SK-N-SH (cell line): ENCODE measurements at regions not wholly inside any gene's neighbourhood (a gene's known extent, or its start where the extent isn't known, plus 50 kb on each side); places are given as distances from the start of the nearest gene placed in this dataset.

Source experiments
- CTCF ChIA-PET: fragments of 300-600, 350-600 bp; formaldehyde crosslinking; extraction: SDS; loops from one replicate; lab custom pipeline; 2021; lab: Yijun Ruan, JAX
- POLR2A ChIA-PET: fragments of 350-600 bp; sonication (Branson Sonifier 250); formaldehyde crosslinking; extraction: SDS; loops from one replicate; lab custom pipeline; 2020; ENCODE audit warnings: antibody characterized with exemption, inconsistent platforms; lab: Yijun Ruan, JAX
- DNase-seq: peaks from one replicate; pipeline ENCODE4 v3.0.0; 2012
- H2AFZ ChIP-seq: fragments of 200-600 bp; sonication (generic); 2 replicates; pipeline ENCODE4 v1.8.1; 2016; ENCODE audit warnings: antibody characterized with exemption, mild to moderate bottlenecking, low read depth
- H3F3A ChIP-seq: fragments of 200-600 bp; sonication (generic); replicated peaks from 2 replicates; pipeline ENCODE3; 2016; ENCODE audit warnings: antibody characterized with exemption, mild to moderate bottlenecking; ENCODE audit not compliant: insufficient read depth
- H3K27ac ChIP-seq, 2 experiments: fragments of 200-500 bp in 1 of 2; fragments of 200-600 bp in 1 of 2; sonication (Bioruptor generic) in 1 of 2; sonication (generic), shearing (Covaris generic) in 1 of 2; 2 replicates each; pipeline versions ENCODE4 v1.5.1 to v1.6.1; 2014 to 2016; ENCODE audit warnings: low read depth in 2 of 2, inconsistent platforms in 1 of 2, low read length in 1 of 2, mild to moderate bottlenecking in 1 of 2, mixed read lengths in 1 of 2
- H3K27me3 ChIP-seq: fragments of 200-600 bp; sonication (generic), shearing (Covaris generic); 2 replicates; pipeline ENCODE4 v1.6.1; 2016; ENCODE audit warnings: mixed run types; ENCODE audit not compliant: insufficient read depth
- H3K36me3 ChIP-seq, 2 experiments: fragments of 200-500 bp in 1 of 2; fragments of 200-600 bp in 1 of 2; sonication (Bioruptor generic) in 1 of 2; sonication (generic) in 1 of 2; replicated peaks in 1 of 2; 2 replicates each; pipeline versions ENCODE3 to v1.5.1; 2014 to 2016; ENCODE audit warnings: low read length in 1 of 2, mild to moderate bottlenecking in 1 of 2; ENCODE audit not compliant: insufficient read depth in 2 of 2, control insufficient read depth in 1 of 2
- H3K4me1 ChIP-seq, 2 experiments: fragments of 200-500 bp in 1 of 2; fragments of 200-600 bp in 1 of 2; sonication (Bioruptor generic) in 1 of 2; sonication (generic), shearing (Covaris generic) in 1 of 2; 2 replicates each; pipeline versions ENCODE4 v1.5.1 to v1.6.1; 2014 to 2016; ENCODE audit warnings: low read depth in 1 of 2, low read length in 1 of 2, mixed run types in 1 of 2; ENCODE audit not compliant: insufficient read depth in 2 of 2, control insufficient read depth in 1 of 2
- H3K4me2 ChIP-seq: fragments of 200-600 bp; sonication (generic), shearing (Covaris generic); 2 replicates; pipeline ENCODE4 v1.6.1; 2017; ENCODE audit warnings: mixed run types
- H3K4me3 ChIP-seq, 2 experiments: fragments of 200-500 bp in 1 of 2; fragments of 200-600 bp in 1 of 2; sonication (Bioruptor generic) in 1 of 2; sonication (generic), shearing (Covaris generic) in 1 of 2; 2 replicates each; pipeline versions ENCODE4 v1.5.1 to v1.8.1; 2014 to 2016; ENCODE audit warnings: low read depth in 2 of 2, inconsistent platforms in 1 of 2, low read length in 1 of 2, mild to moderate bottlenecking in 1 of 2, mixed read lengths in 1 of 2, moderate library complexity in 1 of 2
- H3K79me2 ChIP-seq: fragments of 200-600 bp; sonication (generic); 2 replicates; pipeline ENCODE4 v1.8.1; 2017; ENCODE audit warnings: mild to moderate bottlenecking; ENCODE audit not compliant: insufficient read depth
- H3K9ac ChIP-seq: fragments of 200-600 bp; sonication (generic); 2 replicates; pipeline ENCODE4 v1.6.1; 2017; ENCODE audit warnings: mixed run types
- H3K9me2 ChIP-seq: fragments of 200-600 bp; sonication (generic); 2 replicates; pipeline ENCODE4 v1.6.1; 2017; ENCODE audit warnings: mixed run types
- H3K9me3 ChIP-seq: fragments of 200-600 bp; sonication (generic); 2 replicates; pipeline ENCODE4 v1.6.1; 2017; ENCODE audit warnings: mixed run types, mild to moderate bottlenecking, moderate library complexity
- H4K20me1 ChIP-seq: fragments of 200-600 bp; sonication (generic); 2 replicates; pipeline ENCODE4 v1.6.1; 2017; ENCODE audit warnings: mild to moderate bottlenecking, mixed run types; ENCODE audit not compliant: insufficient read depth
- EP300 ChIP-seq, 2 experiments: IDR thresholded peaks; 2 replicates each; pipeline versions ENCODE4 v1.4.0 to v1.6.1; 2012; ENCODE audit warnings: borderline replicate concordance in 1 of 2, low read depth in 1 of 2, low read length in 1 of 2
- FOSL2 ChIP-seq: IDR thresholded peaks from 2 replicates; pipeline ENCODE4 v1.4.0; 2012; ENCODE audit warnings: low read depth, mild to moderate bottlenecking, moderate library complexity, borderline replicate concordance
- MEF2A ChIP-seq: IDR thresholded peaks from 2 replicates; pipeline ENCODE4 v1.4.0; 2012; ENCODE audit warnings: low read depth, borderline replicate concordance
- NFIC ChIP-seq: IDR thresholded peaks from 2 replicates; pipeline ENCODE4 v1.4.0; 2012; ENCODE audit warnings: borderline replicate concordance
- POLR2AphosphoS5 ChIP-seq: IDR thresholded peaks from 2 replicates; pipeline ENCODE4 v1.6.1; 2012; ENCODE audit warnings: low read depth, low read length
- RFX5 ChIP-seq: IDR thresholded peaks from 2 replicates; pipeline ENCODE4 v1.6.1; 2012; ENCODE audit warnings: mild to moderate bottlenecking, improper control_type of control experiment, low read length
- RXRA ChIP-seq: IDR thresholded peaks from 2 replicates; pipeline ENCODE4 v1.4.0; 2012; ENCODE audit warnings: low read depth, mild to moderate bottlenecking, borderline replicate concordance
- SMC3 ChIP-seq: IDR thresholded peaks from 2 replicates; pipeline ENCODE4 v1.6.1; 2012; ENCODE audit warnings: low read depth, low read length, improper control_type of control experiment
- TAF1 ChIP-seq: IDR thresholded peaks from 2 replicates; pipeline ENCODE4 v1.6.1; 2012; ENCODE audit warnings: low read depth, mild to moderate bottlenecking, low read length, moderate library complexity, borderline replicate concordance
- TCF12 ChIP-seq: IDR thresholded peaks from 2 replicates; pipeline ENCODE4 v1.4.0; 2012
- YY1 ChIP-seq: IDR thresholded peaks from 2 replicates; pipeline ENCODE4 v1.4.0; 2012; ENCODE audit warnings: low read depth, mild to moderate bottlenecking
- ZBTB33 ChIP-seq: IDR thresholded peaks from 2 replicates; pipeline ENCODE4 v1.4.0; 2012; ENCODE audit warnings: low read depth, borderline replicate concordance
- WGBS: methylation state at CpG from one replicate; pipeline ENCODE4 v1.1.6; 2017; ENCODE audit warnings: low lambda C conversion rate; 5-methylcytosine and 5-hydroxymethylcytosine counted together
- TF ChIP-seq, protein P1 (sequence below): IDR thresholded peaks from 2 replicates; pipeline ENCODE4 v1.4.0; 2012; ENCODE audit warnings: low read depth
- TF ChIP-seq, protein P2 (sequence below): IDR thresholded peaks from 2 replicates; pipeline ENCODE4 v1.6.1; 2012; ENCODE audit warnings: mild to moderate bottlenecking, low read depth, low read length, moderate library complexity

DNA sequence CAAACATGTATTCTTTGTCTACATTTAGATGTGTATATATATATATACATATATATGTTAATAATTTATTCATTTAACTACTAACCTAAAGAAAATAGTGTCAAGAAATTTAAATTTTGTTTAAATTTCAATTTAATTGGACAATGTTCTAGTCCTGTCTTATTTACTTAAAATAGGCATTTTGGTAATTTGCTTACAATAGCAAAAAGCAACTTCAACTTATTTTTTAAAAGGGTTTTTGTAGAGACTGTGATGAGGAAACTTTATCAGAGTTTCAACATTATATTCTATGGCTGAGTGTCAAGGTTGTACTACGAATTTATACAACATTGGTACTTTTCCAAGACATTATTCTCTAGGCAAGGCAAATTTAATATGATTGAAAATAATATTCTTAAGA is 212.0 kb upstream of the ARSJ start (continued):
- TF ChIP-seq SMC3, result no peak
- no peak for TF ChIP-seq EP300 (IDR thresholded peaks at IDR 0.05; ENCODE audit: borderline replicate concordance in 1 of 2, low read depth in 1 of 2, low read length in 1 of 2)
- TF ChIP-seq, all 33 proteins: peak for 0

DNA sequence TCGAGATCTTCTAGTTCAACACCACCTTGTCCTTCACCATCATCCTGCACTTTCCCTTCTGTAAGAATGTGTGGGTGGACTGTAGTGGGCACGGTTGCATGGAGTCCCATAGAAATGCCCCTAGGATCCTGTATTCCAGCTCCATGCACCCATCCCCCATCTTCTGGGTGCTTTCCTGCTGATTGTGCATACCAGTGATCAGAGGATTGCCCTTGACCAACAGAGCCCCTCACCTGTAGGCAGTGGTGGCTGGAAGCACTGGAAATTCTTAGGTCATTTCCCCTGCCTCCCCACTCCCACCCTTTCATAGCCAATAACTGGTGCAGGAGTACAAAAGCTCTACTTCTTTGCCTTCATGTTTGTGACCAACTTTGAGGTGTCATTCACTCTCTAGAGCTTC is 213.4 kb upstream of the ARSJ start:
- Histone ChIP-seq H3K9me2 (no peaks in the 10 kb centered on the region), H3K79me2 (no peaks in the 10 kb centered on the region), H3K4me1 (no peaks in the 10 kb centered on the region; a peak in 1 of 4 replicates)
- CTCF ChIA-PET, result no interaction called here
- WGBS, result 71% methylated on average over 2 of the region's 2 CpGs
- TF ChIP-seq, protein P1, sequence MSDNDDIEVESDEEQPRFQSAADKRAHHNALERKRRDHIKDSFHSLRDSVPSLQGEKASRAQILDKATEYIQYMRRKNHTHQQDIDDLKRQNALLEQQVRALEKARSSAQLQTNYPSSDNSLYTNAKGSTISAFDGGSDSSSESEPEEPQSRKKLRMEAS, result no peak
- TF ChIP-seq POLR2AphosphoS5 (no peak), RXRA (no peak), TAF1 (no peak), SMC3 (no peak), RFX5 (no peak), YY1 (no peak), TCF12 (no peak)
- TF ChIP-seq, protein P2, sequence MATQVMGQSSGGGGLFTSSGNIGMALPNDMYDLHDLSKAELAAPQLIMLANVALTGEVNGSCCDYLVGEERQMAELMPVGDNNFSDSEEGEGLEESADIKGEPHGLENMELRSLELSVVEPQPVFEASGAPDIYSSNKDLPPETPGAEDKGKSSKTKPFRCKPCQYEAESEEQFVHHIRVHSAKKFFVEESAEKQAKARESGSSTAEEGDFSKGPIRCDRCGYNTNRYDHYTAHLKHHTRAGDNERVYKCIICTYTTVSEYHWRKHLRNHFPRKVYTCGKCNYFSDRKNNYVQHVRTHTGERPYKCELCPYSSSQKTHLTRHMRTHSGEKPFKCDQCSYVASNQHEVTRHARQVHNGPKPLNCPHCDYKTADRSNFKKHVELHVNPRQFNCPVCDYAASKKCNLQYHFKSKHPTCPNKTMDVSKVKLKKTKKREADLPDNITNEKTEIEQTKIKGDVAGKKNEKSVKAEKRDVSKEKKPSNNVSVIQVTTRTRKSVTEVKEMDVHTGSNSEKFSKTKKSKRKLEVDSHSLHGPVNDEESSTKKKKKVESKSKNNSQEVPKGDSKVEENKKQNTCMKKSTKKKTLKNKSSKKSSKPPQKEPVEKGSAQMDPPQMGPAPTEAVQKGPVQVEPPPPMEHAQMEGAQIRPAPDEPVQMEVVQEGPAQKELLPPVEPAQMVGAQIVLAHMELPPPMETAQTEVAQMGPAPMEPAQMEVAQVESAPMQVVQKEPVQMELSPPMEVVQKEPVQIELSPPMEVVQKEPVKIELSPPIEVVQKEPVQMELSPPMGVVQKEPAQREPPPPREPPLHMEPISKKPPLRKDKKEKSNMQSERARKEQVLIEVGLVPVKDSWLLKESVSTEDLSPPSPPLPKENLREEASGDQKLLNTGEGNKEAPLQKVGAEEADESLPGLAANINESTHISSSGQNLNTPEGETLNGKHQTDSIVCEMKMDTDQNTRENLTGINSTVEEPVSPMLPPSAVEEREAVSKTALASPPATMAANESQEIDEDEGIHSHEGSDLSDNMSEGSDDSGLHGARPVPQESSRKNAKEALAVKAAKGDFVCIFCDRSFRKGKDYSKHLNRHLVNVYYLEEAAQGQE, result no peak
- TF ChIP-seq, all 33 proteins: peak for 0
- Histone ChIP-seq H3K36me3 (no peaks in the 10 kb centered on the region), H3K9me3 (no peaks in the 10 kb centered on the region), H3K27me3 (no peaks in the 10 kb centered on the region), H3K4me3 (no peak overlapping the region), H3F3A (peaks cover 5% of the 10 kb centered on the region), H3K4me2 (no peak overlapping the region), H3K27ac (no peak overlapping the region), H4K20me1 (no peaks in the 10 kb centered on the region), H2AFZ (no peak overlapping the region), H3K9ac (no peak overlapping the region)
- POLR2A ChIA-PET, result no interaction called here
- DNase-seq, result no peak

- POLR2A ChIA-PET, result no interaction called here
- H3K4me3 ChIP-seq, result no peak overlapping the region
- no peak overlapping the region for H3K4me2 ChIP-seq
- 0 out of 2 replicates have a peak, but pooled peaks cover 4% of the 10 kb centered on the region for H3K9me3 ChIP-seq
- CTCF ChIA-PET, result interaction anchor here (0.7 kb wide), 1 partner anchor 134 kb away, joined by 3 read pairs; no protein-coding TSS in a partner anchor
- H3K79me2 ChIP-seq, result no peaks in the 10 kb centered on the region
- H3K9ac ChIP-seq, result no peak overlapping the region
- no peaks in the 10 kb centered on the region for H3K36me3 ChIP-seq
- H3K9me2 ChIP-seq, result no peaks in the 10 kb centered on the region
- H3K27me3 ChIP-seq, result no peaks in the 10 kb centered on the region
- WGBS, result 74% methylated on average over 5 of the region's 5 CpGs
- H3K4me1 ChIP-seq, result no peaks in the 10 kb centered on the region; a peak in 1 of 4 replicates
- no peak overlapping the region for H2AFZ ChIP-seq
- TF ChIP-seq YY1, result no peak
- no peak for TF ChIP-seq NFIC
- no peak for TF ChIP-seq FOSL2
- no peak for TF ChIP-seq ZBTB33
- no peak for TF ChIP-seq MEF2A
- no peak overlapping the region for H3K27ac ChIP-seq
- H3F3A ChIP-seq, result peaks cover 5% of the 10 kb centered on the region
- no peak for DNase-seq
- H4K20me1 ChIP-seq, result no peaks in the 10 kb centered on the region
These were observed 214.4 kb upstream of the ARSJ start for GRCh38 chr4:114193624-114194399.
